ENCODE measurements at regions not wholly inside any gene's neighbourhood (a gene's known extent, or its start where the extent isn't known, plus 50 kb on each side); places are given as distances from the start of the nearest gene placed in this dataset.
"Not testable (repeated sequence)": the region's sequence is repeated elsewhere in the genome, so short reads cannot be mapped to it uniquely, and the experiment has no call there.

GRCh38 chr2:208807756-208808155 lies 401.2 kb downstream of the PTH2R start:
- Histone ChIP-seq H2AFZ (ENCODE audit: control insufficient read depth, low read length) (no peak overlapping the region), H3K4me2 (ENCODE audit: control insufficient read depth, extremely low read depth, insufficient read depth, low read depth, low read length) (no peak overlapping the region), H3K4me1 (ENCODE audit: control insufficient read depth, extremely low read depth, insufficient read depth, low read length) (no peaks in the 10 kb centered on the region), H3K9me1 (ENCODE audit: control insufficient read depth, extremely low read depth, insufficient read depth, low read length) (no peaks in the 10 kb centered on the region), H3K79me2 (ENCODE audit: control insufficient read depth, insufficient read depth, low read length) (no peaks in the 10 kb centered on the region), H3K27me3 (ENCODE audit: control insufficient read depth, extremely low read depth, insufficient read depth, low read length) (no peaks in the 10 kb centered on the region), H3K27ac (ENCODE audit: control insufficient read depth, insufficient read depth, low read length) (no peak overlapping the region), H3K36me3 (ENCODE audit: control insufficient read depth in 2 of 2, extremely low read depth in 1 of 2, insufficient read depth in 2 of 2, low read length in 2 of 2) (no peaks in the 10 kb centered on the region), H3K4me3 (ENCODE audit: control insufficient read depth in 2 of 3, extremely low read depth in 1 of 3, insufficient read depth in 2 of 3, low read depth in 1 of 3, low read length in 3 of 3) (no peak overlapping the region), H4K20me1 (ENCODE audit: control insufficient read depth, extremely low read depth, insufficient read depth, low read length) (no peaks in the 10 kb centered on the region), H3K9ac (ENCODE audit: control insufficient read depth, extremely low read depth, insufficient read depth, low read length) (no peak overlapping the region), H3K9me3 (ENCODE audit: control insufficient read depth, low read depth, low read length) (no peaks in the 10 kb centered on the region)
- TF ChIP-seq, protein P1, sequence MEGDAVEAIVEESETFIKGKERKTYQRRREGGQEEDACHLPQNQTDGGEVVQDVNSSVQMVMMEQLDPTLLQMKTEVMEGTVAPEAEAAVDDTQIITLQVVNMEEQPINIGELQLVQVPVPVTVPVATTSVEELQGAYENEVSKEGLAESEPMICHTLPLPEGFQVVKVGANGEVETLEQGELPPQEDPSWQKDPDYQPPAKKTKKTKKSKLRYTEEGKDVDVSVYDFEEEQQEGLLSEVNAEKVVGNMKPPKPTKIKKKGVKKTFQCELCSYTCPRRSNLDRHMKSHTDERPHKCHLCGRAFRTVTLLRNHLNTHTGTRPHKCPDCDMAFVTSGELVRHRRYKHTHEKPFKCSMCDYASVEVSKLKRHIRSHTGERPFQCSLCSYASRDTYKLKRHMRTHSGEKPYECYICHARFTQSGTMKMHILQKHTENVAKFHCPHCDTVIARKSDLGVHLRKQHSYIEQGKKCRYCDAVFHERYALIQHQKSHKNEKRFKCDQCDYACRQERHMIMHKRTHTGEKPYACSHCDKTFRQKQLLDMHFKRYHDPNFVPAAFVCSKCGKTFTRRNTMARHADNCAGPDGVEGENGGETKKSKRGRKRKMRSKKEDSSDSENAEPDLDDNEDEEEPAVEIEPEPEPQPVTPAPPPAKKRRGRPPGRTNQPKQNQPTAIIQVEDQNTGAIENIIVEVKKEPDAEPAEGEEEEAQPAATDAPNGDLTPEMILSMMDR (optimal IDR thresholded peaks at IDR 0.05 in 1 of 3, IDR thresholded peaks at IDR 0.05 in 1 of 3, conservative IDR thresholded peaks at IDR 0.05 in 1 of 3; ENCODE audit: extremely low read depth in 1 of 3, insufficient read depth in 2 of 3, low read length in 3 of 3), result no peak
- no peak for TF ChIP-seq EZH2 (IDR thresholded peaks at IDR 0.05; ENCODE audit: low read length)
- dilution Hi-C loops (cut with MboI; ENCODE audit: extremely low pct_ligation_motif_present, low sequenced_read_pairs), result no loop called here
- DNase-seq (ENCODE audit: low read depth, low spot score), result no peak
- no peak for FAIRE-seq

- H4K20me1 ChIP-seq (ENCODE audit: control insufficient read depth, extremely low read depth, insufficient read depth, low read length); H3K9me3 ChIP-seq (ENCODE audit: control insufficient read depth, low read depth, low read length); H3K4me3 ChIP-seq (ENCODE audit: control insufficient read depth in 2 of 3, extremely low read depth in 1 of 3, insufficient read depth in 2 of 3, low read depth in 1 of 3, low read length in 3 of 3); FAIRE-seq; H3K27me3 ChIP-seq (ENCODE audit: control insufficient read depth, extremely low read depth, insufficient read depth, low read length); H3K4me1 ChIP-seq (ENCODE audit: control insufficient read depth, extremely low read depth, insufficient read depth, low read length); H3K79me2 ChIP-seq (ENCODE audit: control insufficient read depth, insufficient read depth, low read length); H2AFZ ChIP-seq (ENCODE audit: control insufficient read depth, low read length); H3K9me1 ChIP-seq (ENCODE audit: control insufficient read depth, extremely low read depth, insufficient read depth, low read length); H3K36me3 ChIP-seq (ENCODE audit: control insufficient read depth in 2 of 2, extremely low read depth in 1 of 2, insufficient read depth in 2 of 2, low read length in 2 of 2); H3K9ac ChIP-seq (ENCODE audit: control insufficient read depth, extremely low read depth, insufficient read depth, low read length); DNase-seq (ENCODE audit: low read depth, low spot score); H3K4me2 ChIP-seq (ENCODE audit: control insufficient read depth, extremely low read depth, insufficient read depth, low read depth, low read length); dilution Hi-C loops (cut with MboI; ENCODE audit: extremely low pct_ligation_motif_present, low sequenced_read_pairs); H3K27ac ChIP-seq (ENCODE audit: control insufficient read depth, insufficient read depth, low read length): not testable (repeated sequence)
Measured at GRCh38 chr2:208811885-208812284, 405.3 kb downstream of the PTH2R start.

DNA sequence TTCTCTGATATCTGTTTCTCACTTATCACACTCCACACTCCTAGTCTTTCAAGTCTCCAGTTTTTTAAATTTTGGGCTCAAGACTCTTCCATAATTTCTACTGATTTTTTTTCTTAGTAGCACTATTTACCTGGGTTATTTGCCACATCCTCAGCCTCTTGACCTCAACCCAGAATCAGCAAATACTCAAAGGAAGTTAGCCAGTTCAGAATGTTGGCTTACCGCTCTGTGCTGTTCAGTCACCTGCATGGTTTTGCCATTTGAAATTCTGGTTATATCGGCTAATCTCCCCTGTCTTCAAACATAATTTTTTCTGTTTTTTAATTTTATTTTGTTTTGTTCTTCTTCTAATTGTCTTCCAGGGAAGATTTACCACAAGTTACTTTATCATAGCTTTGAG lies 412.6 kb downstream of the PTH2R start:
- dilution Hi-C loops (cut with MboI; ENCODE audit: extremely low pct_ligation_motif_present, low sequenced_read_pairs), result no loop called here
- no peaks in the 10 kb centered on the region for H3K4me1 ChIP-seq (ENCODE audit: control insufficient read depth, extremely low read depth, insufficient read depth, low read length)
- no peaks in the 10 kb centered on the region for H4K20me1 ChIP-seq (ENCODE audit: control insufficient read depth, extremely low read depth, insufficient read depth, low read length)
- DNase-seq (ENCODE audit: low read depth, low spot score) (no peak), FAIRE-seq (no peak)
- no peaks in the 10 kb centered on the region for H3K79me2 ChIP-seq (ENCODE audit: control insufficient read depth, insufficient read depth, low read length)
- H3K4me2 ChIP-seq (ENCODE audit: control insufficient read depth, extremely low read depth, insufficient read depth, low read depth, low read length), result no peak overlapping the region
- no peaks in the 10 kb centered on the region for H3K9me1 ChIP-seq (ENCODE audit: control insufficient read depth, extremely low read depth, insufficient read depth, low read length)
- no peak overlapping the region for H3K27ac ChIP-seq (ENCODE audit: control insufficient read depth, insufficient read depth, low read length)
- no peak for TF ChIP-seq EZH2 (IDR thresholded peaks at IDR 0.05; ENCODE audit: low read length)
- TF ChIP-seq, protein P1 (optimal IDR thresholded peaks at IDR 0.05 in 1 of 3, IDR thresholded peaks at IDR 0.05 in 1 of 3, conservative IDR thresholded peaks at IDR 0.05 in 1 of 3; ENCODE audit: extremely low read depth in 1 of 3, insufficient read depth in 2 of 3, low read length in 3 of 3), result no peak
- H3K9ac ChIP-seq (ENCODE audit: control insufficient read depth, extremely low read depth, insufficient read depth, low read length), result no peak overlapping the region
- no peak overlapping the region for H3K4me3 ChIP-seq (ENCODE audit: control insufficient read depth in 2 of 3, extremely low read depth in 1 of 3, insufficient read depth in 2 of 3, low read depth in 1 of 3, low read length in 3 of 3)
- H3K9me3 ChIP-seq (ENCODE audit: control insufficient read depth, low read depth, low read length), result no peaks in the 10 kb centered on the region
- H3K36me3 ChIP-seq (ENCODE audit: control insufficient read depth in 2 of 2, extremely low read depth in 1 of 2, insufficient read depth in 2 of 2, low read length in 2 of 2), result no peaks in the 10 kb centered on the region
- no peak overlapping the region for H2AFZ ChIP-seq (ENCODE audit: control insufficient read depth, low read length)
- H3K27me3 ChIP-seq (ENCODE audit: control insufficient read depth, extremely low read depth, insufficient read depth, low read length), result no peaks in the 10 kb centered on the region

Data from keratinocyte (primary cell).